SK-N-MC (cell line): ENCODE measurements at regions not wholly inside any gene's neighbourhood (a gene's known extent, or its start where the extent isn't known, plus 50 kb on each side); places are given as distances from the start of the nearest gene placed in this dataset.
A peak's percentile ranks its signal among the peaks of the same experiment; 100 is the strongest.
"Not testable (repeated sequence)": the region's sequence is repeated elsewhere in the genome, so short reads cannot be mapped to it uniquely, and the experiment has no call there.

Experiments
- DNase-seq: peaks from one replicate; pipeline ENCODE4 v3.0.0-alpha.2; 2011; ENCODE audit warnings: low read depth, low spot score
- H3K27ac ChIP-seq: fragments of 200-600 bp; sonication (generic); 2 replicates; pipeline ENCODE4 v1.5.1; 2016; ENCODE audit warnings: mixed run types
- H3K36me3 ChIP-seq: fragments of 200-600 bp; sonication (generic); 2 replicates; pipeline ENCODE4 v1.6.1; 2017; ENCODE audit warnings: antibody characterized with exemption, low read length, mixed read lengths; ENCODE audit not compliant: insufficient read depth
- H3K4me3 ChIP-seq: fragments of 200-600 bp; sonication (generic); 2 replicates; pipeline ENCODE4 v1.5.1; 2016
- H3K9ac ChIP-seq: fragments of 200-600 bp; sonication (generic); 2 replicates; pipeline ENCODE4 v1.8.0; 2017; ENCODE audit warnings: mixed run types, mixed read lengths; ENCODE audit not compliant: insufficient read length
- H3K9me3 ChIP-seq: fragments of 200-600 bp; sonication (generic); 2 replicates; pipeline ENCODE4 v1.6.1; 2017; ENCODE audit warnings: low read depth, mild to moderate bottlenecking, antibody characterized with exemption, low read length, moderate library complexity, mixed read lengths
- EZH2 ChIP-seq: fragments of 200-600 bp; sonication (generic); IDR thresholded peaks from one replicate; pipeline ENCODE4 v1.6.1; 2017; ENCODE audit warnings: antibody characterized with exemption
- FOXP2 ChIP-seq: optimal IDR thresholded peaks from 2 replicates; pipeline ENCODE3; 2011; ENCODE audit warnings: mild to moderate bottlenecking, moderate library complexity; ENCODE audit not compliant: insufficient read depth; ENCODE audit errors: extremely low read length, control extremely low read depth
- POLR2AphosphoS5 ChIP-seq: IDR thresholded peaks from 2 replicates; pipeline ENCODE4 v1.6.1; 2012; ENCODE audit warnings: mild to moderate bottlenecking, low read depth, low read length, borderline replicate concordance

DNA sequence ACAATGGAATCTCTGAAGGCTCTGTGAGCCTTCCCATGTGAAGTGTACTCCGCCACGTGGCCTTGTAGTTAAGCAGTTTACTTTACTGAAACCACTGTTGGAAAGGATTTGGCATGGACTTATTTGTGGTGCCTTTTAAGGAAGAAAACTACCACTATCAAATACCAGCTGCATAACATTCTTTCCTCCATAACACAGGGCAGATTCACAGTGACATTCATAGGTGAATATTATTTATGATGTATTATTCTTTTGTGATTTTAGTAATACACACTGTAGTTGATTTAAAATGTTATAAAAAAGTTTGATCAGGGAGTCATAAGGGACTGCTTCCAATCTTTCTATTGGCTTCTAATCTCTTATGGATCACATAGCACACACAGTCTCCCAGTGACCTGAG is 192.5 kb upstream of the AGTR2 start:
- no peak for TF ChIP-seq FOXP2
- TF ChIP-seq POLR2AphosphoS5: no peak
- no peak for TF ChIP-seq EZH2
- H3K9me3 ChIP-seq: no peaks in the 10 kb centered on the region
- no peak overlapping the region for H3K9ac ChIP-seq
- H3K27ac ChIP-seq: no peak overlapping the region
- H3K4me3 ChIP-seq: no peak overlapping the region
- no peaks in the 10 kb centered on the region for H3K36me3 ChIP-seq
- DNase-seq: no peak

DNA sequence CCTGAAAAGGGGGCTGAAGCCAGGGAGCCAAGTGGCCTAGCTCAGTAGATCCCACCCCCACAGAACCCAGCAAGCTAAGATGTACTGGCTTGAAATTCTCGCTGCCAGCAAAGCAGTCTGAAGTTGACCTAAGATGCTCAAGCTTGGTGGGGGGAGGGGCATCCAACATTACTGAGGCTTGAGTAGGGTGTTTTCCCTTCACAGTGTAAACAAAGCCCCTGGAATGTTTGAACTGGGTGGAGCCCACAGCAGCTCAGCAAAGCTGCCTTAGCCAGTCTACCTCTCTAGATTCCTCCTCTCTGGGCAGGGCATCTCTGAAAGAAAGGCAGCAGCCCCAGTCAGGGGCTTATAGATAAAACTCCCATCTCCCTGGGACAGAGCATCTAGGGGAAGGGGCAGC is 187.4 kb upstream of the AGTR2 start:
- H3K27ac ChIP-seq, H3K4me3 ChIP-seq, H3K9ac ChIP-seq, H3K9me3 ChIP-seq, DNase-seq, H3K36me3 ChIP-seq: not testable (repeated sequence)

DNA sequence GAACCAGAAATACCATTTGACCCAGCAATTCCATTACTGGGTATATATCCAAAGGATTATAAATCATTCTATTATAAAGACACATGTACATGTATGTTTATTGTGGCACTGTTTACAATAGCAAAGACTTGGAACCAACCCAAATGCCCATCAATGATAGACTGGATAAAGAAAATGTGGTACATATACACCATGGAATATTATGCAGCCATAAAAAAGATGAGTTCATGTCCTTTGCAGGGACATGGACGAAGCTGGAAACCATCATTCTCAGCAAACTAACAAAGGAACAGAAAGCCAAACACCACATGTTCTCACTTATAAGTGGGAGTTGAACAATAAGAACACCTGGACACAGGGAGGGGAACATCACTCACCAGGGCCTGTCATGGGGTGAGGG is 183.1 kb upstream of the AGTR2 start:
- H3K4me3 ChIP-seq: not testable (repeated sequence)

DNA sequence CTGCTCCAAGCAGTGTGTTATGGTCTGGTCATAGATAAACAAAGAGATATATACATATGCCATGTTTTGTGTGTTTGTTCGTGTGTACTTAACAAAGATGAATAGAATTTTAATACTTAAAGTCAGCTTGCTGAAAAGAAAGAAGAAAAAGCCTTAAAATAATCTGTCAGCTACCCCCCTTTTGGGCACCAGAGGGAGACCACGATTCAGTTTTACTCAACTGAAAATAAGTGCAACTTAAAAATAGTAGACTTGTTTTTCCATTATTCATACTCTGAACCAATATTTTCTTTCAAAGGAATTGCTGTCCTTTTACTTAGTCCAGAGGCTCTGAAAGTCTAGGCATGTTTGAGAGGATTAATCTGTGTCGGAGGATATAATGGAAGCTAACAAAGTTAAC is 181.7 kb upstream of the AGTR2 start:
- no peak overlapping the region for H3K27ac ChIP-seq
- TF ChIP-seq EZH2: no peak
- no peak for TF ChIP-seq POLR2AphosphoS5
- TF ChIP-seq FOXP2: no peak
- H3K9me3 ChIP-seq: no peaks in the 10 kb centered on the region
- H3K36me3 ChIP-seq: no peaks in the 10 kb centered on the region
- no peak overlapping the region for H3K4me3 ChIP-seq
- DNase-seq: no peak
- no peak overlapping the region for H3K9ac ChIP-seq

More for the DNA sequence above, 183.1 kb upstream of the AGTR2 start:
- H3K36me3 ChIP-seq, H3K9me3 ChIP-seq, H3K27ac ChIP-seq, H3K9ac ChIP-seq, DNase-seq: not testable (repeated sequence)

DNA sequence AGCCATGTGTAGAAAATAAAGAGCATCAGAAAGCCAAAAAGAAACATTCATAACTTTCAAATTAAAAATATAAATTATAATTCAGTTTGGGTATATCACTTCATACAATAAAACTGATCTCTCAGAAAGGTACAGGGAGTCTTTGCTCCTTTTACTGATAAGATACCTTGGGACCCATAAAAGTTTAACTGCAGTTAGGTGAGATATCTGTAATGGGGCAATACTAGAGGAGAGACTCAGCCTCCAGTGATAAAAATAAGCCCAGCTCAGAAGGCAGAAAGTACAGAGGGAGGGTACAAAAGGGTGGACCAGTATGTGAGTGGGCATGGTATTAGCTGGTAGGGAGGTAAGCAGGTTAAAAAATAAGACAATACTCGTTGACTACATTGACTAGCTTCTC is 180.9 kb upstream of the AGTR2 start:
- Histone ChIP-seq H3K9ac (no peak overlapping the region), H3K36me3 (no peaks in the 10 kb centered on the region), H3K27ac (no peak overlapping the region), H3K4me3 (no peak overlapping the region), H3K9me3 (no peaks in the 10 kb centered on the region)
- no peak for TF ChIP-seq POLR2AphosphoS5
- TF ChIP-seq EZH2: no peak
- TF ChIP-seq FOXP2: no peak
- no peak for DNase-seq

DNA sequence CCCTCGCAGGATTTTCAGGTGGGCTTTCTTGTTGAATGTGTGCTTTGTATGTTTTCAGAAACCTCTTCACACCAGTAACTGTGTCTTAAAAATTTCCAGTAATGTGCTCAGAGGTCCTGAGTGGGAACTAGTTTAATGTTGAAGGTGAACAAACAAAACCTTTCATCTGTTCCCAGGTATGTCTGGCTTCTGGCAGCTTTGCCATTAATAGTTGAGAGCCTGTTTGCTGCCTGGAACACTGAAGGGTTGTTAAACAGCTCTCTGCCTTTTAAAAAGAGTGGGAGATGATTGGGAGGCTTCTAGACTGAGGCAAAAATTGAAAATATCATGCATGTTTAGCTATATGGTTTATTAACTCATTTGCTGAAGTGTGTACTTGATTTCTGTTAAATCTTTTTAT is 161.2 kb upstream of the AGTR2 start:
- H3K36me3 ChIP-seq: no peaks in the 10 kb centered on the region
- DNase-seq: no peak
- H3K27ac ChIP-seq: no peak overlapping the region
- no peak overlapping the region for H3K9ac ChIP-seq
- no peak overlapping the region; the same call in 1 of the 2 replicates for H3K4me3 ChIP-seq
- TF ChIP-seq FOXP2 (no peak), EZH2 (no peak), POLR2AphosphoS5 (no peak)
- no peaks in the 10 kb centered on the region for H3K9me3 ChIP-seq

DNA sequence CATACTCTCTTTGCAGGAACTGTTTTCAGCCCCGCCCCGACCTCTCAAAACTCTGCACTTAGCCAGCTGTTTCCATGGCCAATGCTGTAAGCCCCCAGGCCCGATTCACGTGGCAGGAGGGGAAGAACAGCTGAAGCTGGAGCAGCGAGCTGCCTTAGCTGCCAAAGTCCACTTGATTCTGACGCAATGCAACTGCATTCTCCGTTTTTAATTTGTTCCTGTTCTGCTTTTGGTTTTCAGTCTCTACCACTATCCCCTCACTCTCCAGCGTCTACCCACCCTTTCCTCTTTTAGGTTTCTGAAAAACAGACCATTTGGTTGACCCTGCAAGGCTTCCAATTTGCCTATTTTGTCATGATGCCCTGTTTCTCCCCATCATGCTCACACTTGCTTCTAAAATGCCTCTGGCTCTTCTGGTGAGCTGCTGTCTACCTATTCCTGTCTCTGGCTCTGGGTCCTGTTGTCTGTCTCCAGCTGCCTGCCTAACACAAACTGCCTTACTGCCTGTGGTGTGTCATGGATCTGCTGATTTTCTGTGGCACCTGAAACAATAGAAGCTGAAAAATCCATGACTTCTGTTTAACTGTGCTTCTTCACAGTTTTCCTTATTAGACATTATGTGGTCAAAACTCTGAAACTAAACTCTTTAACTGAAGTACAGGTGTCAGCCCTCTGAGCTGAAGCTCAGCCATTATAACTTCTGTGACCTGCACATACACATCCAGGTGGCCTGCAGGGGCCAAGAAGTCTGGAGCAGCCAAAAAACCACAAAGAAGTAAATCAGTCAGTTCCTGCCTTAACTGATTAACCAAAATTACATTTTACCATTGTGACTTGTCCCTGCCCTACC is 160.5 kb upstream of the AGTR2 start:
- no peak overlapping the region for H3K9ac ChIP-seq
- H3K36me3 ChIP-seq: no peaks in the 10 kb centered on the region
- H3K9me3 ChIP-seq: no peaks in the 10 kb centered on the region
- H3K4me3 ChIP-seq: peak overlapping the region; percentile 64
- H3K27ac ChIP-seq: no peak overlapping the region
- DNase-seq: no peak
- no peak for TF ChIP-seq POLR2AphosphoS5
- TF ChIP-seq EZH2: no peak
- no peak for TF ChIP-seq FOXP2

DNA sequence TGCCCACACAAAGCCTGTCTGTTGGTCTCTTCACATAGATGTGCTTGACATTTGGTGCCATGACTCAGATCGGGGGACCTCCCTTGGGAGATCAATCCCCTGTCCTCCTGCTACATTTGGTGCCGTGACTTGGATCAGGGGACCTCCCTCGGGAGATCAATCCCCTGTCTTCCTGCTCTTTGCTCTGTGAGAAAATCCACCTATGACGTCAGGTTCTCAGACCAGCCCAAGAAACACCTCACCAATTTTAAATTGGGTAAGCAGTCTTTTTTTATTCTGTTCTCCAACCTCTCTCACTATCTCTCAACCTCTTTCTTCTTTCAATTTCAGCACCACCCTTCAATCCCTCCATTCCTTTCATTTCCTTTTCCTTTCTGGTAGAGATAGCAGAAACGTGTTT is 159.6 kb upstream of the AGTR2 start:
- Histone ChIP-seq H3K36me3 (no peaks in the 10 kb centered on the region), H3K9me3 (no peaks in the 10 kb centered on the region), H3K27ac (no peak overlapping the region), H3K9ac (no peak overlapping the region), H3K4me3 (no peak overlapping the region)
- no peak for TF ChIP-seq POLR2AphosphoS5
- TF ChIP-seq FOXP2: no peak
- no peak for TF ChIP-seq EZH2
- DNase-seq: no peak

DNA sequence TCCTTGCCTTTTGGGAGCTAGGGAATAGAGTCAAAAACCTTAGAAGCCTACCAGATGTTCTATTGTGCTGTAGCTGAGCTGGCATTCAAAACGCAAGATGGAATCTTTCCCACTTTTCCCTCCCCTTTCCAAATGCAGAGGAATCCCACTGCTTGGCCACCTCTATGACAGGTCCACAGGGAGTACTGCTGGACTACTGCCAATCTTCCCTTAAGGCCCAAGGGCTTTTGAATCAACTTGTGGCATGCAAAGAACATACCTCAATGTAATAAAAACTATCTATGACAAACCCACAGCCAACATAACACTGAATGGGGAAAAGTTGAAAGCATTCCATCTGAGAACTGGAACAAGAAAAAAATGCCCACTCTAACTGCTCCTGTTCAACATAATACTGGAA is 139.2 kb upstream of the AGTR2 start:
- H3K4me3 ChIP-seq: no peak overlapping the region
- no peak for DNase-seq
- no peak overlapping the region for H3K9ac ChIP-seq
- H3K27ac ChIP-seq: no peak overlapping the region
- no peaks in the 10 kb centered on the region for H3K9me3 ChIP-seq
- TF ChIP-seq FOXP2 (no peak), EZH2 (no peak), POLR2AphosphoS5 (no peak)
- no peaks in the 10 kb centered on the region for H3K36me3 ChIP-seq
